ENCODE measurements at regions not wholly inside any gene's neighbourhood (a gene's known extent, or its start where the extent isn't known, plus 50 kb on each side); places are given as distances from the start of the nearest gene placed in this dataset.
"Not testable (repeated sequence)": the region's sequence is repeated elsewhere in the genome, so short reads cannot be mapped to it uniquely, and the experiment has no call there.

GRCh38 chrX:40853004-40853815 lies 117.9 kb upstream of the MED14 start:
- DNase-seq: no peak

- no peak for DNase-seq
Observed at GRCh38 chrX:40853816-40854123, 118.4 kb upstream of the MED14 start.

- DNase-seq: no peak
Observed at GRCh38 chrX:40854242-40854641, 118.9 kb upstream of the MED14 start.

GRCh38 chrX:40855411-40855810 lies 120.1 kb upstream of the MED14 start:
- no peak for DNase-seq

- no peak for DNase-seq
Observed at GRCh38 chrX:40855932-40856515, 120.7 kb upstream of the MED14 start.

- not testable (repeated sequence) for DNase-seq
Observed at GRCh38 chrX:40861952-40862554, 126.7 kb upstream of the MED14 start.

- not testable (repeated sequence) for DNase-seq
Observed at GRCh38 chrX:40863260-40863659, 127.9 kb upstream of the MED14 start.

GRCh38 chrX:40863671-40864070 lies 128.3 kb upstream of the MED14 start:
- no peak for DNase-seq

GRCh38 chrX:40864972-40865371 lies 129.6 kb upstream of the MED14 start:
- no peak for DNase-seq

- no peak for DNase-seq
Observed at GRCh38 chrX:40866893-40867292, 131.6 kb upstream of the MED14 start.

- DNase-seq: no peak
Observed at GRCh38 chrX:40867352-40867751, 132.0 kb upstream of the MED14 start.

GRCh38 chrX:40868868-40869267 lies 133.5 kb upstream of the MED14 start:
- no peak for DNase-seq

GRCh38 chrX:40870982-40871381 lies 135.6 kb upstream of the MED14 start:
- DNase-seq: not testable (repeated sequence)

GRCh38 chrX:40871385-40872082 lies 136.2 kb upstream of the MED14 start:
- DNase-seq: peak in 1 of 2 donors; percentile 2

- no peak for DNase-seq
Observed at GRCh38 chrX:40872351-40872750, 137.0 kb upstream of the MED14 start.

- no peak for DNase-seq
Observed at GRCh38 chrX:40875476-40875875, 140.1 kb upstream of the MED14 start.

- no peak for DNase-seq
Observed at GRCh38 chrX:40877887-40878286, 142.5 kb upstream of the MED14 start.

GRCh38 chrX:40878766-40879165 lies 143.4 kb upstream of the MED14 start:
- no peak for DNase-seq

GRCh38 chrX:40879172-40879571 lies 143.8 kb upstream of the MED14 start:
- not testable (repeated sequence) for DNase-seq

- no peak for DNase-seq
Observed at GRCh38 chrX:40880712-40881111, 145.4 kb upstream of the MED14 start.

- no peak for DNase-seq
Observed at GRCh38 chrX:40883021-40883619, 147.8 kb upstream of the MED14 start.

- DNase-seq: no peak
Observed at GRCh38 chrX:40885989-40886388, 150.6 kb upstream of the MED14 start.

GRCh38 chrX:40887476-40887875 lies 152.1 kb upstream of the MED14 start:
- no peak for DNase-seq
